SK-MEL-5 (cell line): ENCODE measurements at regions not wholly inside any gene's neighbourhood (a gene's known extent, or its start where the extent isn't known, plus 50 kb on each side); places are given as distances from the start of the nearest gene placed in this dataset.
"Not testable (repeated sequence)": the region's sequence is repeated elsewhere in the genome, so short reads cannot be mapped to it uniquely, and the experiment has no call there.

Experiments used
- DNase-seq: peaks from one replicate; pipeline ENCODE4 v3.0.0-alpha.2; 2016; ENCODE audit warnings: low read depth, low spot score
- in situ Hi-C: cut with HindIII; loops from 2 replicates; pipeline ENCODE4 v1.10.0; 2016; ENCODE audit warnings: low sequenced_read_pairs, high pct_unique_total_duplicates, low pct_unique_long_range_greater_than_20kb

GRCh38 chr11:50214376-50214775, 181.7 kb downstream of the OR4C45 start:
- DNase-seq: no peak
- in situ Hi-C loops: no loop called here

GRCh38 chr11:50220651-50221050, 188.0 kb downstream of the OR4C45 start:
- DNase-seq: no peak
- in situ Hi-C loops: no loop called here

- in situ Hi-C loops, DNase-seq: not testable (repeated sequence)
Measured at GRCh38 chr11:50238368-50238767, 205.7 kb downstream of the OR4C45 start.

- no peak for DNase-seq
- in situ Hi-C loops: no loop called here
Measured at GRCh38 chr11:50246183-50246582, 213.5 kb downstream of the OR4C45 start.

GRCh38 chr11:50246699-50247098, 214.0 kb downstream of the OR4C45 start:
- no peak for DNase-seq
- in situ Hi-C loops: no loop called here

GRCh38 chr11:50247309-50247874, 214.7 kb downstream of the OR4C45 start:
- in situ Hi-C loops: no loop called here
- DNase-seq: no peak

GRCh38 chr11:50267851-50268250, 235.2 kb downstream of the OR4C45 start:
- in situ Hi-C loops: no loop called here
- DNase-seq: no peak

GRCh38 chr11:50275133-50275532, 242.5 kb downstream of the OR4C45 start:
- in situ Hi-C loops: no loop called here
- no peak for DNase-seq

GRCh38 chr11:50278756-50279155, 246.1 kb downstream of the OR4C45 start:
- no peak for DNase-seq
- in situ Hi-C loops: no loop called here

- in situ Hi-C loops: no loop called here
- no peak for DNase-seq
Measured at GRCh38 chr11:50298182-50298988, 265.7 kb downstream of the OR4C45 start.

- DNase-seq, in situ Hi-C loops: not testable (repeated sequence)
Measured at GRCh38 chr11:50330723-50331122, 298.0 kb downstream of the OR4C45 start.

- in situ Hi-C loops: no loop called here
- DNase-seq: no peak
Measured at GRCh38 chr11:50333861-50334260, 301.2 kb downstream of the OR4C45 start.

- DNase-seq, in situ Hi-C loops: not testable (repeated sequence)
Measured at GRCh38 chr11:50337432-50337831, 304.8 kb downstream of the OR4C45 start.

GRCh38 chr11:50348018-50348417, 315.3 kb downstream of the OR4C45 start:
- DNase-seq, in situ Hi-C loops: not testable (repeated sequence)

GRCh38 chr11:50379484-50379883, 346.8 kb downstream of the OR4C45 start:
- in situ Hi-C loops: no loop called here
- no peak for DNase-seq

GRCh38 chr11:50394017-50394416, 361.3 kb downstream of the OR4C45 start:
- DNase-seq: no peak
- in situ Hi-C loops: no loop called here

GRCh38 chr11:50412832-50413231, 380.2 kb downstream of the OR4C45 start:
- in situ Hi-C loops: no loop called here
- DNase-seq: no peak

- in situ Hi-C loops: no loop called here
Measured at GRCh38 chr11:50423208-50423607, 390.5 kb downstream of the OR4C45 start.

More at GRCh38 chr11:50423208-50423607, 390.5 kb downstream of the OR4C45 start:
- DNase-seq: peak; percentile 9
